ENCODE measurements at regions not wholly inside any gene's neighbourhood (a gene's known extent, or its start where the extent isn't known, plus 50 kb on each side); places are given as distances from the start of the nearest gene placed in this dataset.

GRCh38 chr6:67630146-67630545 is 1004.9 kb upstream of the ADGRB3 start:
- intact Hi-C loops (cut with micrococcal nuclease; ENCODE audit: unreplicated experiment) (no loop called here), in situ Hi-C loops (cut with MboI) (no loop called here)
- FAIRE-seq, result no peak
- Histone ChIP-seq H3K4me1 (ENCODE audit: control insufficient read depth, insufficient read depth, low read length) (no peaks in the 10 kb centered on the region), H4K20me1 (ENCODE audit: control insufficient read depth, insufficient read depth) (no peaks in the 10 kb centered on the region), H3K9ac (ENCODE audit: control insufficient read depth, insufficient read depth, low read length) (no peak overlapping the region), H3K27ac (ENCODE audit: control insufficient read depth, insufficient read depth) (no peak overlapping the region), H3K79me2 (ENCODE audit: control insufficient read depth, insufficient read depth, low read length) (no peaks in the 10 kb centered on the region), H2AFZ (ENCODE audit: control insufficient read depth, low read depth, low read length) (no peak overlapping the region), H3K27me3 (replicated peaks in 1 of 2; ENCODE audit: control insufficient read depth in 2 of 2, insufficient read depth in 2 of 2, low read length in 1 of 2) (no peaks in the 10 kb centered on the region), H3K36me3 (ENCODE audit: control insufficient read depth in 2 of 2, insufficient read depth in 2 of 2, low read length in 1 of 2) (no peaks in the 10 kb centered on the region), H3K9me3 (replicated peaks; ENCODE audit: control insufficient read depth, insufficient read depth, low read length) (no peaks in the 10 kb centered on the region), H3K4me2 (ENCODE audit: control insufficient read depth, insufficient read depth) (no peak overlapping the region), H3K4me3 (no peak overlapping the region)
- TF ChIP-seq WRNIP1 (IDR thresholded peaks at IDR 0.05; ENCODE audit: borderline replicate concordance, low read depth, low read length), result no peak
- no peak for TF ChIP-seq NR2C2 (IDR thresholded peaks at IDR 0.05; ENCODE audit: borderline replicate concordance, control insufficient read depth, insufficient read length, low read depth)
- TF ChIP-seq SPI1 (IDR thresholded peaks at IDR 0.05; ENCODE audit: borderline replicate concordance, insufficient read depth, low read depth, low read length), result no peak
- TF ChIP-seq PRDM15 (CRISPR knock-in tag; IDR thresholded peaks at IDR 0.05), result no peak
- TF ChIP-seq E2F4 (IDR thresholded peaks at IDR 0.05; ENCODE audit: low read depth, low read length), result no peak
- no peak for TF ChIP-seq USF2 (IDR thresholded peaks at IDR 0.05; ENCODE audit: borderline replicate concordance, low read depth, low read length)
- TF ChIP-seq NR2F1 (conservative IDR thresholded peaks at IDR 0.05), result no peak
- TF ChIP-seq NFXL1 (IDR thresholded peaks at IDR 0.05; ENCODE audit: borderline replicate concordance), result no peak
- no peak for TF ChIP-seq MAX (IDR thresholded peaks at IDR 0.05; ENCODE audit: low read depth, low read length)
- TF ChIP-seq PKNOX1 (IDR thresholded peaks at IDR 0.05), result no peak
- no peak for TF ChIP-seq MEF2B (IDR thresholded peaks at IDR 0.05; ENCODE audit: partially characterized antibody, poor library complexity, severe bottlenecking)
- CTCF ChIA-PET, result no interaction called here
- SMC1A ChIA-PET (ENCODE audit: uncharacterized antibody, unreplicated experiment), result no interaction called here
- no TSS peak for BruUV-seq (replicated peaks)
- RAD21 ChIA-PET (ENCODE audit: unreplicated experiment), result no interaction called here
- WGBS (ENCODE audit: insufficient coverage, insufficient replicate concordance, low lambda C conversion rate, missing lambda C conversion rate), result 3% methylated on average over 2 of the region's 2 CpGs
- no peak for ATAC-seq
- POLR2A ChIA-PET, result no interaction called here
- no peak for DNase-seq (ENCODE audit: low read depth, low spot score)
